WTC11 (cell line): ENCODE measurements at regions not wholly inside any gene's neighbourhood (a gene's known extent, or its start where the extent isn't known, plus 50 kb on each side); places are given as distances from the start of the nearest gene placed in this dataset.

Experiments
- ATAC-seq: fragments of 200-7000 bp; cut with Tn5 transposase; 2 replicates; pipeline ENCODE4 v1.10.0; 2021; ENCODE audit warnings: mild to moderate bottlenecking, moderate library complexity
- CTCF ChIA-PET: fragments of 300-600 bp; sonication (Branson Sonifier 250); formaldehyde crosslinking; loops from one replicate; lab custom pipeline; 2021; ENCODE audit warnings: antibody characterized with exemption; lab: Charles Lee
- POLR2A ChIA-PET: fragments of 350-600 bp; sonication (Branson Sonifier 250); formaldehyde crosslinking; loops from one replicate; lab custom pipeline; 2021; ENCODE audit warnings: antibody characterized with exemption; lab: Charles Lee
- DNase-seq: peaks from one replicate; pipeline ENCODE4 v3.0.0; 2021; ENCODE audit warnings: low spot score
- H3K27ac Mint-ChIP-seq: 2 replicates; pipeline ENCODE4 v1.8.0; 2021; ENCODE audit warnings: mixed read lengths
- H3K27me3 Mint-ChIP-seq: 2 replicates; pipeline ENCODE4 v1.8.0; 2021; ENCODE audit warnings: low read depth, mild to moderate bottlenecking, moderate library complexity, mixed read lengths
- H3K36me3 Mint-ChIP-seq: 2 replicates; pipeline ENCODE4 v1.8.0; 2021; ENCODE audit warnings: mixed read lengths
- H3K4me1 Mint-ChIP-seq: 2 replicates; pipeline ENCODE4 v1.8.0; 2022; ENCODE audit warnings: mixed read lengths
- H3K4me3 Mint-ChIP-seq: 2 replicates; pipeline ENCODE4 v1.8.0; 2021; ENCODE audit warnings: mild to moderate bottlenecking, moderate library complexity, mixed read lengths
- H3K9me3 Mint-ChIP-seq: 2 replicates; pipeline ENCODE4 v1.8.0; 2021; ENCODE audit warnings: mixed read lengths
- ESRRA ChIP-seq: sonication (generic); formaldehyde crosslinking; IDR thresholded peaks from 2 replicates; pipeline ENCODE4 v1.8.1; 2022; ENCODE audit warnings: mild to moderate bottlenecking, missing genetic modification reagents, borderline replicate concordance
- FOXJ3 ChIP-seq: sonication (generic); formaldehyde crosslinking; IDR thresholded peaks from 2 replicates; pipeline ENCODE4 v1.9.0; 2021; ENCODE audit warnings: missing genetic modification reagents, mild to moderate bottlenecking, borderline replicate concordance
- FOXP1 ChIP-seq: sonication (generic); formaldehyde crosslinking; IDR thresholded peaks from 2 replicates; pipeline ENCODE4 v1.8.0; 2022; ENCODE audit warnings: missing genetic modification reagents, mild to moderate bottlenecking, moderate library complexity, borderline replicate concordance
- GTF2I ChIP-seq: fragments of 250-450 bp; sonication (Bioruptor Pico); conservative IDR thresholded peaks from 2 replicates; pipeline ENCODE4 v1.4.0; 2021; ENCODE audit warnings: mild to moderate bottlenecking
- JAZF1 ChIP-seq: fragments of 250-450 bp; sonication (Bioruptor Pico); IDR thresholded peaks from 2 replicates; pipeline ENCODE4 v1.9.0; 2021; ENCODE audit warnings: moderate library complexity, mild to moderate bottlenecking, inconsistent platforms
- MXD4 ChIP-seq: fragments of 250-450 bp; sonication (Bioruptor Pico); IDR thresholded peaks from 2 replicates; pipeline ENCODE4 v1.8.0; 2021; ENCODE audit warnings: mild to moderate bottlenecking, moderate library complexity, borderline replicate concordance
- RELA ChIP-seq: sonication (generic); formaldehyde crosslinking; IDR thresholded peaks from 2 replicates; pipeline ENCODE4 v1.8.1; 2022; ENCODE audit warnings: missing genetic modification reagents, mild to moderate bottlenecking, borderline replicate concordance
- SMAD3 ChIP-seq: sonication (generic); formaldehyde crosslinking; IDR thresholded peaks from 2 replicates; pipeline ENCODE4 v1.8.0; 2022; ENCODE audit warnings: missing genetic modification reagents, mild to moderate bottlenecking, borderline replicate concordance
- SMAD4 ChIP-seq: sonication (generic); formaldehyde crosslinking; IDR thresholded peaks from 2 replicates; pipeline ENCODE4 v1.8.0; 2022; ENCODE audit warnings: mild to moderate bottlenecking, missing genetic modification reagents
- ZNF138 ChIP-seq: sonication (generic); formaldehyde crosslinking; conservative IDR thresholded peaks from 2 replicates; pipeline ENCODE4 v1.8.1; 2022; ENCODE audit warnings: mild to moderate bottlenecking, moderate library complexity, missing genetic modification reagents
- ZNF219 ChIP-seq: sonication (generic); formaldehyde crosslinking; IDR thresholded peaks from 2 replicates; pipeline ENCODE4 v1.8.0; 2023; ENCODE audit warnings: missing genetic modification reagents, mild to moderate bottlenecking, borderline replicate concordance
- ZNF232 ChIP-seq: sonication (generic); formaldehyde crosslinking; IDR thresholded peaks from 2 replicates; pipeline ENCODE4 v1.8.0; 2022; ENCODE audit warnings: mild to moderate bottlenecking, missing genetic modification reagents
- ZNF317 ChIP-seq: sonication (generic); formaldehyde crosslinking; IDR thresholded peaks from 2 replicates; pipeline ENCODE4 v1.8.1; 2023; ENCODE audit warnings: low read depth, mild to moderate bottlenecking, moderate library complexity, missing genetic modification reagents, borderline replicate concordance
- TF ChIP-seq, protein P1 (sequence below): fragments of 250-450 bp; sonication (Bioruptor Pico); IDR thresholded peaks from 2 replicates; pipeline ENCODE4 v1.9.0; 2021; ENCODE audit warnings: moderate library complexity, mild to moderate bottlenecking, inconsistent platforms, borderline replicate concordance
- TF ChIP-seq, protein P2 (sequence below): fragments of 250-450 bp; sonication (Bioruptor Pico); IDR thresholded peaks from 2 replicates; pipeline ENCODE4 v1.9.0; 2021; ENCODE audit warnings: mild to moderate bottlenecking, borderline replicate concordance
- TF ChIP-seq, protein P3 (sequence below): sonication (generic); formaldehyde crosslinking; IDR thresholded peaks from 2 replicates; pipeline ENCODE4 v1.8.1; 2023; ENCODE audit warnings: mild to moderate bottlenecking, missing genetic modification reagents, moderate library complexity
- TF ChIP-seq, protein P4 (sequence below): sonication (generic); formaldehyde crosslinking; IDR thresholded peaks from 2 replicates; pipeline ENCODE4 v1.8.0; 2022; ENCODE audit warnings: mild to moderate bottlenecking, missing genetic modification reagents
- TF ChIP-seq, protein P5 (sequence below): sonication (generic); formaldehyde crosslinking; IDR thresholded peaks from 2 replicates; pipeline ENCODE4 v1.8.1; 2022; ENCODE audit warnings: low read depth, missing genetic modification reagents, borderline replicate concordance

DNA sequence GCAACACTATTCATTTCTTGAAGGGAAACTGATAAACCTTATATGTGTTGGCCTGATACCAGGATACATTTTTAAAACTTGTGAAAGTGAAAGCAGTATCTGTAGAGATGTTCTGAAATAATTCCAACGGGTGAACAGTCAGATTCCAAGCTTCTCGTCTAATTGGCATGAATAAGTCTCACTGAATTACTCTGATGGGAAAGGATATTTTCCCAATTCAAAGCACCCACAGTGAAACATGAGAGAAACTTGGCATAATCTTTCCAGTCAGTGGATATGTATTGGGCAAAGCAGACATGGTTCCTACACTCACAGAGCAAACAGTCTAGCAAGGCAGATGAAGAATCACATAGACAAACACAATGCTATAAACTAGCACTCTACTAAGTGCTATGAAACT lies 413.1 kb downstream of the MED13L start:
- ChIA-PET CTCF (no interaction called here), POLR2A (no interaction called here)
- Mint-ChIP-seq H3K27me3 (no peaks in the 10 kb centered on the region), H3K36me3 (no peaks in the 10 kb centered on the region), H3K27ac (no peak overlapping the region), H3K4me3 (no peak overlapping the region), H3K9me3 (no peaks in the 10 kb centered on the region), H3K4me1 (peaks cover 23% of the 10 kb centered on the region)
- no peak for TF ChIP-seq MXD4 (CRISPR knock-in tag)
- TF ChIP-seq, protein P1, sequence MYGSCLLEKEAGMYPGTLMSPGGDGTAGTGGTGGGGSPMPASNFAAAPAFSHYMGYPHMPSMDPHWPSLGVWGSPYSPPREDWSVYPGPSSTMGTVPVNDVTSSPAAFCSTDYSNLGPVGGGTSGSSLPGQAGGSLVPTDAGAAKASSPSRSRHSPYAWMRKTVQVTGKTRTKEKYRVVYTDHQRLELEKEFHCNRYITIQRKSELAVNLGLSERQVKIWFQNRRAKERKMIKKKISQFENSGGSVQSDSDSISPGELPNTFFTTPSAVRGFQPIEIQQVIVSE: no peak
- no peak for TF ChIP-seq SMAD3 (CRISPR knock-in tag)
- TF ChIP-seq, protein P2, sequence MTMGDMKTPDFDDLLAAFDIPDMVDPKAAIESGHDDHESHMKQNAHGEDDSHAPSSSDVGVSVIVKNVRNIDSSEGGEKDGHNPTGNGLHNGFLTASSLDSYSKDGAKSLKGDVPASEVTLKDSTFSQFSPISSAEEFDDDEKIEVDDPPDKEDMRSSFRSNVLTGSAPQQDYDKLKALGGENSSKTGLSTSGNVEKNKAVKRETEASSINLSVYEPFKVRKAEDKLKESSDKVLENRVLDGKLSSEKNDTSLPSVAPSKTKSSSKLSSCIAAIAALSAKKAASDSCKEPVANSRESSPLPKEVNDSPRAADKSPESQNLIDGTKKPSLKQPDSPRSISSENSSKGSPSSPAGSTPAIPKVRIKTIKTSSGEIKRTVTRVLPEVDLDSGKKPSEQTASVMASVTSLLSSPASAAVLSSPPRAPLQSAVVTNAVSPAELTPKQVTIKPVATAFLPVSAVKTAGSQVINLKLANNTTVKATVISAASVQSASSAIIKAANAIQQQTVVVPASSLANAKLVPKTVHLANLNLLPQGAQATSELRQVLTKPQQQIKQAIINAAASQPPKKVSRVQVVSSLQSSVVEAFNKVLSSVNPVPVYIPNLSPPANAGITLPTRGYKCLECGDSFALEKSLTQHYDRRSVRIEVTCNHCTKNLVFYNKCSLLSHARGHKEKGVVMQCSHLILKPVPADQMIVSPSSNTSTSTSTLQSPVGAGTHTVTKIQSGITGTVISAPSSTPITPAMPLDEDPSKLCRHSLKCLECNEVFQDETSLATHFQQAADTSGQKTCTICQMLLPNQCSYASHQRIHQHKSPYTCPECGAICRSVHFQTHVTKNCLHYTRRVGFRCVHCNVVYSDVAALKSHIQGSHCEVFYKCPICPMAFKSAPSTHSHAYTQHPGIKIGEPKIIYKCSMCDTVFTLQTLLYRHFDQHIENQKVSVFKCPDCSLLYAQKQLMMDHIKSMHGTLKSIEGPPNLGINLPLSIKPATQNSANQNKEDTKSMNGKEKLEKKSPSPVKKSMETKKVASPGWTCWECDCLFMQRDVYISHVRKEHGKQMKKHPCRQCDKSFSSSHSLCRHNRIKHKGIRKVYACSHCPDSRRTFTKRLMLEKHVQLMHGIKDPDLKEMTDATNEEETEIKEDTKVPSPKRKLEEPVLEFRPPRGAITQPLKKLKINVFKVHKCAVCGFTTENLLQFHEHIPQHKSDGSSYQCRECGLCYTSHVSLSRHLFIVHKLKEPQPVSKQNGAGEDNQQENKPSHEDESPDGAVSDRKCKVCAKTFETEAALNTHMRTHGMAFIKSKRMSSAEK: no peak
- TF ChIP-seq ZNF232 (CRISPR knock-in tag): no peak
- no peak for TF ChIP-seq JAZF1
- TF ChIP-seq, protein P3, sequence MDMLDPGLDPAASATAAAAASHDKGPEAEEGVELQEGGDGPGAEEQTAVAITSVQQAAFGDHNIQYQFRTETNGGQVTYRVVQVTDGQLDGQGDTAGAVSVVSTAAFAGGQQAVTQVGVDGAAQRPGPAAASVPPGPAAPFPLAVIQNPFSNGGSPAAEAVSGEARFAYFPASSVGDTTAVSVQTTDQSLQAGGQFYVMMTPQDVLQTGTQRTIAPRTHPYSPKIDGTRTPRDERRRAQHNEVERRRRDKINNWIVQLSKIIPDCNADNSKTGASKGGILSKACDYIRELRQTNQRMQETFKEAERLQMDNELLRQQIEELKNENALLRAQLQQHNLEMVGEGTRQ: no peak
- no peak for TF ChIP-seq ZNF219
- no peak for TF ChIP-seq SMAD4 (CRISPR knock-in tag)
- TF ChIP-seq ZNF317 (CRISPR knock-in tag): no peak
- no peak for TF ChIP-seq FOXP1 (CRISPR knock-in tag)
- TF ChIP-seq, protein P4, sequence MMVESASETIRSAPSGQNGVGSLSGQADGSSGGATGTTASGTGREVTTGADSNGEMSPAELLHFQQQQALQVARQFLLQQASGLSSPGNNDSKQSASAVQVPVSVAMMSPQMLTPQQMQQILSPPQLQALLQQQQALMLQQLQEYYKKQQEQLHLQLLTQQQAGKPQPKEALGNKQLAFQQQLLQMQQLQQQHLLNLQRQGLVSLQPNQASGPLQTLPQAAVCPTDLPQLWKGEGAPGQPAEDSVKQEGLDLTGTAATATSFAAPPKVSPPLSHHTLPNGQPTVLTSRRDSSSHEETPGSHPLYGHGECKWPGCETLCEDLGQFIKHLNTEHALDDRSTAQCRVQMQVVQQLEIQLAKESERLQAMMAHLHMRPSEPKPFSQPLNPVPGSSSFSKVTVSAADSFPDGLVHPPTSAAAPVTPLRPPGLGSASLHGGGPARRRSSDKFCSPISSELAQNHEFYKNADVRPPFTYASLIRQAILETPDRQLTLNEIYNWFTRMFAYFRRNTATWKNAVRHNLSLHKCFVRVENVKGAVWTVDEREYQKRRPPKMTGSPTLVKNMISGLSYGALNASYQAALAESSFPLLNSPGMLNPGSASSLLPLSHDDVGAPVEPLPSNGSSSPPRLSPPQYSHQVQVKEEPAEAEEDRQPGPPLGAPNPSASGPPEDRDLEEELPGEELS (CRISPR knock-in tag): no peak
- TF ChIP-seq ESRRA (CRISPR knock-in tag): no peak
- no peak for TF ChIP-seq GTF2I (CRISPR knock-in tag)
- no peak for TF ChIP-seq RELA
- no peak for TF ChIP-seq ZNF138
- TF ChIP-seq FOXJ3: no peak
- DNase-seq: no peak
- ATAC-seq: no peak

DNA sequence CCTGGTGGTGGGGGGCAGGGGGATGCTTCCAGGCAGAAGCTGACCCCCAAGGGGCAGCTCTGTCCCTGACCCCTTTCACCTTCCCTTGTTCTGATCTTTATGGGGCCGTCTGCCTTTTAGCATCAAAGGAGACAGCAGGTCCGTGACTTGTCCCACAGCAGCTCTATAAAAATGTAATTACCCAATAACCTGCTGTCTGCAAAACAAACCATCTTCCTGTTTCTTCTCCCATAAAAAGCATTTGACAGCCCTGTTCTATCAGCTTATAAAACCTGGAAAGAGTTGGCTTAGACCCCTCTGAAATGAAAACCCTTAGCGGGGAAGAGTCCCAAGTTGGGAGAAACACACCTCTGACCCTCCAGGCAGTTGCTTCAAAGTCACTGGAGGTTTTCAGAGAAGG lies 416.9 kb downstream of the MED13L start:
- Mint-ChIP-seq H3K9me3 (0 out of 2 replicates have a peak, but pooled peaks cover 4% of the 10 kb centered on the region), H3K4me1 (peaks cover 22% of the 10 kb centered on the region), H3K36me3 (no peaks in the 10 kb centered on the region), H3K27ac (no peak overlapping the region), H3K27me3 (no peaks in the 10 kb centered on the region; the same call in 1 of the 2 replicates), H3K4me3 (no peak overlapping the region)
- ATAC-seq (no peak), DNase-seq (no peak)
- CTCF ChIA-PET: interaction anchor here (0.7 kb wide), 1 partner anchor 31 kb away, joined by 3 read pairs; no protein-coding TSS in a partner anchor
- POLR2A ChIA-PET: no interaction called here
- TF ChIP-seq SMAD4 (CRISPR knock-in tag): no peak
- TF ChIP-seq, protein P5, sequence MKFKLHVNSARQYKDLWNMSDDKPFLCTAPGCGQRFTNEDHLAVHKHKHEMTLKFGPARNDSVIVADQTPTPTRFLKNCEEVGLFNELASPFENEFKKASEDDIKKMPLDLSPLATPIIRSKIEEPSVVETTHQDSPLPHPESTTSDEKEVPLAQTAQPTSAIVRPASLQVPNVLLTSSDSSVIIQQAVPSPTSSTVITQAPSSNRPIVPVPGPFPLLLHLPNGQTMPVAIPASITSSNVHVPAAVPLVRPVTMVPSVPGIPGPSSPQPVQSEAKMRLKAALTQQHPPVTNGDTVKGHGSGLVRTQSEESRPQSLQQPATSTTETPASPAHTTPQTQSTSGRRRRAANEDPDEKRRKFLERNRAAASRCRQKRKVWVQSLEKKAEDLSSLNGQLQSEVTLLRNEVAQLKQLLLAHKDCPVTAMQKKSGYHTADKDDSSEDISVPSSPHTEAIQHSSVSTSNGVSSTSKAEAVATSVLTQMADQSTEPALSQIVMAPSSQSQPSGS: no peak
